Ascending aorta (tissue), 2 donors: ENCODE measurements at regions not wholly inside any gene's neighbourhood (a gene's known extent, or its start where the extent isn't known, plus 50 kb on each side); places are given as distances from the start of the nearest gene placed in this dataset.

Experiments used
- DNase-seq, 2 donors: peaks; one replicate each; pipeline ENCODE4 v3.0.0-alpha.2; 2019; ENCODE audit warnings: low spot score in 2 of 2
- H3K27ac ChIP-seq, 2 donors: fragments of 200-600 bp; sonication (generic); one replicate each; pipeline ENCODE4 v1.5.1; 2016 to 2017; ENCODE audit warnings: mild to moderate bottlenecking in 1 of 2
- H3K27me3 ChIP-seq: fragments of 200-600 bp; sonication (generic); one replicate; pipeline ENCODE4 v1.5.1; 2017
- H3K36me3 ChIP-seq, 2 donors: fragments of 200-600 bp; sonication (generic); one replicate each; pipeline ENCODE4 v1.5.1; 2016
- H3K4me1 ChIP-seq, 2 donors: fragments of 200-600 bp; sonication (generic); one replicate each; pipeline ENCODE4 v1.5.1; 2016 to 2017; ENCODE audit warnings: mild to moderate bottlenecking in 1 of 2
- H3K4me3 ChIP-seq, 2 donors: fragments of 200-600 bp; sonication (generic); one replicate each; pipeline ENCODE4 v1.5.1; 2016 to 2017; ENCODE audit warnings: mild to moderate bottlenecking in 1 of 2
- H3K9me3 ChIP-seq, 2 donors: fragments of 200-600 bp; sonication (generic); one replicate each; pipeline ENCODE4 v1.5.1; 2016
- intact Hi-C: fragments of 100-400 bp; cut with DNase I; formaldehyde crosslinking; loops from one replicate; pipeline ENCODE4 v1.15.1; 2023
- TF ChIP-seq, protein P1 (sequence below), 3 experiments: fragments of 200-600 bp in 2 of 3; fragments of 450-650 bp in 1 of 3; sonication (generic) in 2 of 3; IDR thresholded peaks; one replicate each; pipeline ENCODE4 v1.5.1; 2016 to 2019; ENCODE audit warnings: antibody characterized with exemption in 3 of 3, mild to moderate bottlenecking in 1 of 3, moderate library complexity in 1 of 3

DNA sequence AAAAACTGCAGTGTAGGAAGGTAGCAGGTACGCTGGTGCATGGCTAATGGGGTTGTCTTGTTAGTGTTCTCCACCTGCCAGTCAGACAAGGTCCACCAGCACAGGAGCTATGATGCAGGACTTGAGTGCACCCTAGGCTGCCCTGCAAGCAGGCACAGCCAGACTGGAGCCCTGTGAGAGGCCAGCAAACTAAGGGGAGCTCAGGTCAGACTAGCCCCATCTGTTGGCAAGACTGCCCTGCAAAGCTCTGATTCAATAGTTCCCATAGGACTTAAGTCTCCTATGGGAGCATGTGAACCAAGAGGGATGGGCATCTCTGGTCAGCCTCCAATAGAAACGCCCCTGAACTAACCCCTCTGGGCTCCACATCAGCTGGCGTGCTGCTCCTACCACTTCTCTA lies 1307.3 kb downstream of the C4orf33 start:
- H3K36me3 ChIP-seq = no peaks in the 10 kb centered on the region
- H3K4me3 ChIP-seq = no peak overlapping the region
- H3K27me3 ChIP-seq = no peaks in the 10 kb centered on the region
- TF ChIP-seq, protein P1, sequence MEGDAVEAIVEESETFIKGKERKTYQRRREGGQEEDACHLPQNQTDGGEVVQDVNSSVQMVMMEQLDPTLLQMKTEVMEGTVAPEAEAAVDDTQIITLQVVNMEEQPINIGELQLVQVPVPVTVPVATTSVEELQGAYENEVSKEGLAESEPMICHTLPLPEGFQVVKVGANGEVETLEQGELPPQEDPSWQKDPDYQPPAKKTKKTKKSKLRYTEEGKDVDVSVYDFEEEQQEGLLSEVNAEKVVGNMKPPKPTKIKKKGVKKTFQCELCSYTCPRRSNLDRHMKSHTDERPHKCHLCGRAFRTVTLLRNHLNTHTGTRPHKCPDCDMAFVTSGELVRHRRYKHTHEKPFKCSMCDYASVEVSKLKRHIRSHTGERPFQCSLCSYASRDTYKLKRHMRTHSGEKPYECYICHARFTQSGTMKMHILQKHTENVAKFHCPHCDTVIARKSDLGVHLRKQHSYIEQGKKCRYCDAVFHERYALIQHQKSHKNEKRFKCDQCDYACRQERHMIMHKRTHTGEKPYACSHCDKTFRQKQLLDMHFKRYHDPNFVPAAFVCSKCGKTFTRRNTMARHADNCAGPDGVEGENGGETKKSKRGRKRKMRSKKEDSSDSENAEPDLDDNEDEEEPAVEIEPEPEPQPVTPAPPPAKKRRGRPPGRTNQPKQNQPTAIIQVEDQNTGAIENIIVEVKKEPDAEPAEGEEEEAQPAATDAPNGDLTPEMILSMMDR (IDR thresholded peaks at IDR 0.05) = no peak
- no peaks in the 10 kb centered on the region for H3K4me1 ChIP-seq
- intact Hi-C loops = no loop called here
- H3K9me3 ChIP-seq = no peaks in the 10 kb centered on the region
- DNase-seq = no peak
- no peak overlapping the region for H3K27ac ChIP-seq

DNA sequence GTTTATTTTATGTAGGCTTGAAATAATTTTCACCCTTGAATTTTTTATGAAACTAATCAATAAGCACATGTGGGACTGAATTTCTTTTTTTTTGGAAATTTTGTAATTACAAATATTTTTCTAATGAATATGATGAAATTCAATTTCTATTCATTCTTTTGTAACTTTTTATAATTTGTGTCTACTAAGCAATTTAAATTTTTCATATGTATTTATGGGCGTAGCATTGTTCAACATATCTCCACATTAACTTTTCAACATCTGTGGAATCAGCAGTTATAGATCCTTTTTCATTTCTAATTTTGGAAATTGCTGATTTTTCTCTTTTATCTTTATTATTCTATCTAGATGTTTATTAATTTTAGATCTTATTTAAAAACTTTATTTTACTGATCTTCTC lies 1320.3 kb downstream of the C4orf33 start:
- no peaks in the 10 kb centered on the region for H3K9me3 ChIP-seq
- TF ChIP-seq, protein P1 (IDR thresholded peaks at IDR 0.05) = no peak
- H3K36me3 ChIP-seq = no peaks in the 10 kb centered on the region
- no peak overlapping the region for H3K27ac ChIP-seq
- intact Hi-C loops = no loop called here
- no peaks in the 10 kb centered on the region for H3K4me1 ChIP-seq
- DNase-seq = no peak
- H3K4me3 ChIP-seq = no peak overlapping the region
- H3K27me3 ChIP-seq = no peaks in the 10 kb centered on the region

DNA sequence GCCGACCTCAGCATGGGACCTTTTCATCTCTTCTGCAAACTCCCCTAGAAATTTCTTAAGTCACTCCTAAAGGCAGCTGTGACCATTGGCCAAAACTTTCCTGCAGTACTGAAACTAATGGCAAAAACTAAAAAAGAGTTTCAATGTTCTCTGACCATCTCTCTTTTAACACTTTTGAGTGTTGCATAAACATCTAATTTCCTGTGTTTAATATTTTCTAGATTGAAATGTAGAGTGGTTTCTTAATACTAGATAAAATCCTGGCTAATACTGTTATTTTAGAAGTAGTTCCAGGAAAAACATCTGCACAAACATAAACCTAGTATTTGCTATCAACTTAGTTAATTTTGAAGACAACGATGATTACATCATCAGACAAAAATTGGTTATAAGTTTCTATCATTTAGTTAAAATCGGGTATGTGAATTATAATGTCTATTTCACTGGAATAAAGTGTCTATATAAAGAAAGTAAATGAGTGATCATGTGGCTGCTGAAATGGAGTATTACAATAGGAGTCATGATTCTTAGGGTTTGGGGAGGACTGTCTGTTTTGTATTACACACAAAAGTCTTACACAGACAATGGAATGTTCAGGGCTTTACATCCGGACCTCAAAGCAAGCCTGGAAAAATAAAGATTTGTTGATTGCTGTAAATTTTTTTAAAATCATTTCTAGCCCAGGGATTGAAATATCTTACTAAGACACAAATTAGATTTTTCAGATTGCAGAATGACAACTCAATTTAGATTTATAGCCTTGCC lies 1323.4 kb downstream of the C4orf33 start:
- no peak overlapping the region for H3K27ac ChIP-seq
- intact Hi-C loops = no loop called here
- DNase-seq = no peak
- no peaks in the 10 kb centered on the region for H3K27me3 ChIP-seq
- TF ChIP-seq, protein P1 (IDR thresholded peaks at IDR 0.05) = no peak
- H3K36me3 ChIP-seq = no peaks in the 10 kb centered on the region
- H3K4me3 ChIP-seq = no peak overlapping the region
- no peaks in the 10 kb centered on the region for H3K9me3 ChIP-seq
- no peaks in the 10 kb centered on the region for H3K4me1 ChIP-seq

DNA sequence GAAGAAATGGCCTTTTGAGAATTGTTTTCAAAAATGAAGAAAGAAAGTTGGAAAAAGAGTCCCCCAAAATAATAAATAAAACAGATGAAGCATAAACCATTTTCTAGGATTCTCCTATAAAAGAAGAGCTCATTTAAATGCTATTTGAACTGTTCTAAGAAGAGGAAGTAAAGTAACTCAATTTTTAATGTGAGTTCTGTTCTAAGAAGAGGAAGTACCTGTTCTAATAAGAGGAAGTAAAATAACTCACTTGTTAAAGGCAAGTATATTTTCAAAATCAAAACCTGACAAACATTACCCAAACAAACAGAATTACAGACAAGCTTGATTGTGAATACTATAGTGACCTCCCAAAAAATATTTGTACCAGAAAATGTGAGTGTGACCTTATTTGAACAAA lies 1326.3 kb downstream of the C4orf33 start:
- Histone ChIP-seq H3K4me1 (no peaks in the 10 kb centered on the region), H3K27me3 (no peaks in the 10 kb centered on the region), H3K27ac (no peak overlapping the region), H3K36me3 (no peaks in the 10 kb centered on the region), H3K4me3 (no peak overlapping the region), H3K9me3 (no peaks in the 10 kb centered on the region)
- intact Hi-C loops = no loop called here
- DNase-seq = no peak
- TF ChIP-seq, protein P1 (IDR thresholded peaks at IDR 0.05) = no peak

DNA sequence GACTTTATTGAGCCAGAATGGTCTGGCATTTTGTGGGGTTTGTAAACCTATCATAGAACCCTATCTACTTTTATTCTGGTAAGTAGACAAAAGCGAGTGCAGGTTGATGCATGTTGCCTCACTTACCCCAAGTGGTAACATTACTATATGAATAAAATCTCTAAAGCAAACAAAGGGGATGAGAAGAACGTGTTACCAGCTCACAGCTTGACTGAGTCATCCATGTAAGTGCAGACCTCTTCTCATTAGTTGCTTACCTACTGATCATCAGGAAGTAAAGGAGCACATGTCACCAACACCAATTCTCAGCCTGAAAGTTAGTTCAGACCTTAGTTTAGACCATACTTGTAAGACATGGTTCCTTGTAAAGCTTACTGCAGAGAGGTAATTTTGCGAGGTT lies 1328.3 kb downstream of the C4orf33 start:
- DNase-seq = no peak
- Histone ChIP-seq H3K4me1 (no peaks in the 10 kb centered on the region), H3K27ac (no peak overlapping the region), H3K4me3 (no peak overlapping the region), H3K9me3 (no peaks in the 10 kb centered on the region), H3K36me3 (no peaks in the 10 kb centered on the region), H3K27me3 (no peaks in the 10 kb centered on the region)
- intact Hi-C loops = no loop called here
- TF ChIP-seq, protein P1 (IDR thresholded peaks at IDR 0.05) = no peak

DNA sequence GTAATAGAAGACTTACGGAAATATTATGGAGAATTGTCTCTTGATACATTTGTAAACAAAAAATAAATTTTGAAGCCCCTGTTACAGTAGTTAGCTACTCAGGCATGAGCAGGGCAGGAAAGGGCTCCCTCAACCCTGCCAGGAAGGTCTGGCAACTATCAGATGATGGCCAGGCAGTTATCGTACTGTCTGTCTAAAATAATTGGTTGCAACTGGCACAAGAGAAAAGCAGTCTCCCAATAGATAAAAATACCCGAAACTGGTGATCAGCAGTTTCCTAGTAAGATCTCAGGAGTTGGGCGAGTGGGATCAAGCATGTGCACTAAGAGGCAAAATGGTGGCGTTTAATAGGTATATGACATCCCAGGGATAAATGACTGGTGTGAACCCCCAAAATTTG lies 1336.3 kb downstream of the C4orf33 start:
- no peaks in the 10 kb centered on the region for H3K36me3 ChIP-seq
- H3K4me1 ChIP-seq = no peaks in the 10 kb centered on the region
- H3K27ac ChIP-seq = no peak overlapping the region
- intact Hi-C loops = no loop called here
- H3K27me3 ChIP-seq = no peaks in the 10 kb centered on the region
- no peak overlapping the region for H3K4me3 ChIP-seq
- H3K9me3 ChIP-seq = no peaks in the 10 kb centered on the region
- TF ChIP-seq, protein P1 (IDR thresholded peaks at IDR 0.05) = no peak
- no peak for DNase-seq
